Choroid plexus epithelial cell (primary cell): ENCODE measurements at regions not wholly inside any gene's neighbourhood (a gene's known extent, or its start where the extent isn't known, plus 50 kb on each side); places are given as distances from the start of the nearest gene placed in this dataset.

Experiments
- DNase-seq: peaks from one replicate; pipeline ENCODE4 v3.0.0-alpha.2; 2010; ENCODE audit warnings: low read depth
- H3K4me3 ChIP-seq: 2 replicates; pipeline ENCODE4 v1.5.1; 2011; ENCODE audit warnings: low read depth, mild to moderate bottlenecking, control low read depth, low read length, moderate library complexity
- TF ChIP-seq, protein P1 (sequence below): conservative IDR thresholded peaks from 2 replicates; pipeline ENCODE4 v1.5.1; 2011; ENCODE audit warnings: low read depth, mild to moderate bottlenecking, control low read depth, inconsistent platforms, low read length, moderate library complexity

DNA sequence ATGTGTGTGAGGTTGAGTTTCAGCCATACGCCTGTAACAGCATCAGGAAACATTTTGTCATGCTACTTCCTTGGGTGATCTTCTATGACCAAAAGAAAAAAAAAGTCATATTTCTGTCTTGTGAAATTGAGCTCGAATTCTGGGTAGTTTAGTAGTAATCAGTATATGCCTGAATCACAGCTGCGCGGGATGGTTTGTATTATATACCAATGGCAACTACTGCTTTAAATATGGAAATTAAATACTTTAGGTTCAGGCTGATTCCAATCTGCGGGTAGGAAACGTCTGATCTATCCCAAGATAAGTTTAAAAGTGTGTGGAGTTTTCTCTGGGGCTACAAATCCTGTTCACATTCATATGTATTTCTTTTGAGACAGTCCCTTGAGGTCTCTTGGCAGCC, 115.6 kb upstream of the FERMT1 start:
- H3K4me3 ChIP-seq, result no peak overlapping the region
- no peak for DNase-seq
- TF ChIP-seq, protein P1, sequence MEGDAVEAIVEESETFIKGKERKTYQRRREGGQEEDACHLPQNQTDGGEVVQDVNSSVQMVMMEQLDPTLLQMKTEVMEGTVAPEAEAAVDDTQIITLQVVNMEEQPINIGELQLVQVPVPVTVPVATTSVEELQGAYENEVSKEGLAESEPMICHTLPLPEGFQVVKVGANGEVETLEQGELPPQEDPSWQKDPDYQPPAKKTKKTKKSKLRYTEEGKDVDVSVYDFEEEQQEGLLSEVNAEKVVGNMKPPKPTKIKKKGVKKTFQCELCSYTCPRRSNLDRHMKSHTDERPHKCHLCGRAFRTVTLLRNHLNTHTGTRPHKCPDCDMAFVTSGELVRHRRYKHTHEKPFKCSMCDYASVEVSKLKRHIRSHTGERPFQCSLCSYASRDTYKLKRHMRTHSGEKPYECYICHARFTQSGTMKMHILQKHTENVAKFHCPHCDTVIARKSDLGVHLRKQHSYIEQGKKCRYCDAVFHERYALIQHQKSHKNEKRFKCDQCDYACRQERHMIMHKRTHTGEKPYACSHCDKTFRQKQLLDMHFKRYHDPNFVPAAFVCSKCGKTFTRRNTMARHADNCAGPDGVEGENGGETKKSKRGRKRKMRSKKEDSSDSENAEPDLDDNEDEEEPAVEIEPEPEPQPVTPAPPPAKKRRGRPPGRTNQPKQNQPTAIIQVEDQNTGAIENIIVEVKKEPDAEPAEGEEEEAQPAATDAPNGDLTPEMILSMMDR, result no peak

DNA sequence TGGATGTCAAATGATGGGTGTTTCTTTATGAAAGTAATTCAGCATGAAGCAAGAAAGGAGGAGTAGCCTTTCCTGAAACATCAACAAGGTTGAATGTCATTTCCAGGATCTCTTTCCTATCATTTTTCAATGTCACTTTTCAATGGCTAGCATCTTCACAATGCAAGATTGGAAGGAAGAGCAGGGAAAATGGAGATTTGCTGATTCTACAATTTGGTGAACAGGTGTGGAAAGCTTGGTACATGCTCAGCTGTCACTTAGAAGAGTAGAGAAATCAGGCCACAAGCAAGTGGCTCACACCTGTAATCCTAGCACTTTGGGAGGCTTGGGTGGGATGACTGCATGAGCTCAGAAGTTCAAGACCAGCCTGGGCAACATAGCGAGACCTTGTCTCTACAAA, 112.7 kb upstream of the FERMT1 start:
- no peak for DNase-seq
- TF ChIP-seq, protein P1, result no peak
- H3K4me3 ChIP-seq, result no peak overlapping the region

DNA sequence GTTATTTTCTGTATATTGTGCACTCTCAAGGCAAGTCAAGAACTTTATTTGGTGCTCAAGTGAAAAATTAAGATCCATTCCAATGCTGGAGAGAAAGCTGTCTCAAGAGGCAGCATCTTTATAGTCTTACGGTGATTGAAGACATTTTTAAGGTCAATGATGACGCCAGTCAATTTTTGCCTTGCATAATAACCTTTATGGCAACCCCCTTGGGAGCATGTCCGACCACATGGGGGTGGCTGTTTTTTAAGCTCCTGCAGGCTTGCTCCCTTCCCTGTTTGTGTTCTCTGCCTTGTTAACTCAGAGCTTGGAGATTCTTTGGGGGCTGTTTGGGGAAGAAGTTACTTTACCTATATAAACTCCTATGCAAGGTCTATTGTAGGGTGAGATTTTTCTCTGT, 109.6 kb upstream of the FERMT1 start:
- DNase-seq, result no peak
- TF ChIP-seq, protein P1, result no peak
- H3K4me3 ChIP-seq, result no peak overlapping the region

DNA sequence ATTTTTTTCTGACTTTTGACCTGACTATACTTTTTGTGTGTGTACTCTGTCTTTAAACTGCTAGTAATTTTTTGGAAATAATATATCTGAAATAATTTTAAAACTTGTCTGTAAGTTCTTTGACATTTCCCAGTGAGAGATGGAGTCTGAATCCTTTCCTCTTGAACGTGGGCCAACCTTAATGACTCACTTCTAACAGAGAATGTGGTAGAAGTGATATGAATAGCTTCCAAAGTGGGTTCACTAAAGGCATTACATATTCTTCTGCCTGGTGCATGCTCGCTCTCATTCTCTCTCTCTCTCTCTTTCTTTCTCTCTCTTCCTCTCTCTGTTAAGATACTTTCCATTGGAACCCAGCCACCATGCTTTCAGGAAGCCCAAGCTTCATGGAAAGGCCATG, 108.7 kb upstream of the FERMT1 start:
- TF ChIP-seq, protein P1, result no peak
- peak; percentile 72 for DNase-seq
- no peak overlapping the region for H3K4me3 ChIP-seq

DNA sequence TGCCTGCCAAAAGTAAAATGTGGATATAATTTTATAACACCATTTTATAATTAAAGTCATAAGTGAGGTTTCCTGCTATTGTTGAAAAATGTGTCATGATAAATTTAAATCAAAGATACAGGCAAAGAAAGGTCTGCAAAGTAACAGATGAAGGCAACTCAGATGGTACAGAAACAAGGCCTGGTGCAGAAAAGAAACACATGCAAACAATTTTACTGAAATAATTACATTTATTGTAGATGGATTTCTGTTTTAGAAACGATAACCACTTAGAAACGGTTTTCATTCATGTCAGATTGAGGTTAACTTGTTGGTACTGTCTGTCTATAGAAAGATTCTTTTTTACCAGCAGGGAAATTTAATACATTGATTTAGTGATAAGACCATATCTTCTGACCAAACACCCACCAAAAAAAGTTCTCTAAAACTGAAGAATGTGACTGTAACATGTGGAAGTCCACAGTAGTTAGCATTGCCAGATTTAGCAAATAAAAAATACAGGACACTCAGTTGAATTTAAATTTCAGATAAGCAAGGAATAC, 105.5 kb upstream of the FERMT1 start:
- DNase-seq, result no peak
- no peak overlapping the region for H3K4me3 ChIP-seq
- TF ChIP-seq, protein P1, result no peak

DNA sequence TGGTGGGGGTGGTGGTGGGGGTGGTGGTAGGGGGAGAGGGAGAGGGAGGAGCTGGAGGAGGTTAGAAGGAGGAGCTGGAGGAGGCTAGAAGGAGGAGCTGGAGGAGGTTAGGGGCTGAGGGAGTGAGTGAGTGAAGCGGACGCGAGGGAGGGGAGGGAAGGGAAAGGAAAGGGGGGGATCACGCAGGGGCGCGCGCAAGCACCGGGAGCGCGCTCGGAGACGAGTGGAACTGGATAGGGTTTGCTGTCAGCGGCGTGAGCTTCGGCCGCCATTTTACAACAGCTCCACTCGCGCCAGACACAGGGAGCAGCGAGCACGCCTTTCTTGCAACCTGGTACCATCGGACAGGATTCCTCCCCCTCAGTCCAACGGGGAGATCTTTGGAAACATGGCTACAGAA, 90.5 kb upstream of the FERMT1 start:
- TF ChIP-seq, protein P1, result no peak
- H3K4me3 ChIP-seq, result no peak overlapping the region
- DNase-seq, result no peak

DNA sequence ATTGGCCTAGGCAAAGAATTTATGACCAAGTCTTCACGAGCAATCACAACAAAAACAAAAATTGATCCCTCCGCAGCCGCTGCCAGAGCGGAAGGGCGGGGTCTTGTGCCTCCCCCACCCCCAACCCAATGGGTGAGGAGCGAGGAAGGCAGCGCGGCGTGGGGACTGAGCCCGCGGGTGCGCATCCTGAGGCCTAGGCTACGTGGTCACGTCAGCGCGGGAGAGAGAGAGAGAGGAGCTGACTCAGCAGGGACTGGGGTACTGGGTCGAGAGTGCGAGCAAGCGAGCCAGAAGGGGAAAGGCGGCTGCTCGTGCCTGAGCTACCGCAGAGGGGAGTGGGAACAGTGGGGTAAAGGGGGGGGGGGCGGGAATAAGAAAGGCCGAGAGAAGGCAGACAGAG, 90.1 kb upstream of the FERMT1 start:
- H3K4me3 ChIP-seq, result no peak overlapping the region
- DNase-seq, result no peak
- TF ChIP-seq, protein P1, result no peak
